MM.1S (cell line): ENCODE measurements at regions not wholly inside any gene's neighbourhood (a gene's known extent, or its start where the extent isn't known, plus 50 kb on each side); places are given as distances from the start of the nearest gene placed in this dataset.

ENCODE experiments used
- EZH2phosphoT487 ChIP-seq: fragments of 300-600 bp; sonication (generic); IDR thresholded peaks from 2 replicates; pipeline ENCODE4 v1.6.1; 2018; ENCODE audit warnings: antibody characterized with exemption, low read length
- TF ChIP-seq, protein P1 (sequence below): fragments of 300-600 bp; sonication (generic); IDR thresholded peaks from 2 replicates; pipeline ENCODE4 v1.5.1; 2016; ENCODE audit warnings: antibody characterized with exemption, low read length, mixed read lengths

DNA sequence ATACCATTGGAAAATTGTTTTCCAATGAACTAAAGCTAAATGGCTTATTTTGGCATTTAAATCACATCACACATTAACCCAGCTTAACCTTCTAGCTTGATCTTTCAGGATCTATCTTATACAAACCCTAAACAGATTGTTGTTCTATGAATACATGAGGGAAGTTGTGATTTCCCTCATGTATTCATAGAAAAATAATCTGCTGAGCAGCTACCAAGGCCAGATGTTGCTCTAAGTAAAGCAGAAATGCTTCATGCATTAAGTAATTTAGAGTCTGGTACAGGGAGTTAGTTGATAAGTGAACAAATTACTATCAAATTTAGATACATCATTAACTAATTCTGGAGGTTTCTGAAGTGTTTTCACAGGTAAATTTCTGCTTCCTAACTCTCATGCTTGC lies 204.6 kb upstream of the ANO3 start:
- TF ChIP-seq, protein P1, sequence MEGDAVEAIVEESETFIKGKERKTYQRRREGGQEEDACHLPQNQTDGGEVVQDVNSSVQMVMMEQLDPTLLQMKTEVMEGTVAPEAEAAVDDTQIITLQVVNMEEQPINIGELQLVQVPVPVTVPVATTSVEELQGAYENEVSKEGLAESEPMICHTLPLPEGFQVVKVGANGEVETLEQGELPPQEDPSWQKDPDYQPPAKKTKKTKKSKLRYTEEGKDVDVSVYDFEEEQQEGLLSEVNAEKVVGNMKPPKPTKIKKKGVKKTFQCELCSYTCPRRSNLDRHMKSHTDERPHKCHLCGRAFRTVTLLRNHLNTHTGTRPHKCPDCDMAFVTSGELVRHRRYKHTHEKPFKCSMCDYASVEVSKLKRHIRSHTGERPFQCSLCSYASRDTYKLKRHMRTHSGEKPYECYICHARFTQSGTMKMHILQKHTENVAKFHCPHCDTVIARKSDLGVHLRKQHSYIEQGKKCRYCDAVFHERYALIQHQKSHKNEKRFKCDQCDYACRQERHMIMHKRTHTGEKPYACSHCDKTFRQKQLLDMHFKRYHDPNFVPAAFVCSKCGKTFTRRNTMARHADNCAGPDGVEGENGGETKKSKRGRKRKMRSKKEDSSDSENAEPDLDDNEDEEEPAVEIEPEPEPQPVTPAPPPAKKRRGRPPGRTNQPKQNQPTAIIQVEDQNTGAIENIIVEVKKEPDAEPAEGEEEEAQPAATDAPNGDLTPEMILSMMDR: no peak
- TF ChIP-seq EZH2phosphoT487: no peak
